GM12872 (cell line): ENCODE measurements at regions not wholly inside any gene's neighbourhood (a gene's known extent, or its start where the extent isn't known, plus 50 kb on each side); places are given as distances from the start of the nearest gene placed in this dataset.

Experiments
- CTCF ChIP-seq: IDR thresholded peaks from 3 replicates; pipeline ENCODE4 v1.5.1; 2011; ENCODE audit warnings: low read depth, mild to moderate bottlenecking, low read length, moderate library complexity; ENCODE audit not compliant: insufficient read depth

- no peak for TF ChIP-seq CTCF
These were observed 958.3 kb downstream of the TSN start for GRCh38 chr2:122713800-122714199.

- no peak for TF ChIP-seq CTCF
These were observed 979.4 kb downstream of the TSN start for GRCh38 chr2:122734766-122735424.

- no peak for TF ChIP-seq CTCF
These were observed 980.8 kb downstream of the TSN start for GRCh38 chr2:122736279-122736678.

- TF ChIP-seq CTCF, result no peak
These were observed 982.1 kb downstream of the TSN start for GRCh38 chr2:122737429-122738077.

GRCh38 chr2:122739732-122740593 is 984.5 kb downstream of the TSN start:
- no peak for TF ChIP-seq CTCF

GRCh38 chr2:122740594-122740948 is 985.1 kb downstream of the TSN start:
- no peak for TF ChIP-seq CTCF

- TF ChIP-seq CTCF, result no peak
These were observed 986.0 kb downstream of the TSN start for GRCh38 chr2:122741403-122741802.
